Motor neuron (in vitro differentiated cells): ENCODE measurements at regions not wholly inside any gene's neighbourhood (a gene's known extent, or its start where the extent isn't known, plus 50 kb on each side); places are given as distances from the start of the nearest gene placed in this dataset.

Source experiments
- ATAC-seq, 8 experiments: fragments of 200-7000 bp; cut with Tn5 transposase; replicated peaks in 6 of 8; 2 replicates each; pipeline ENCODE4 v1.8.0; 2021; ENCODE audit warnings: mild to moderate bottlenecking in 8 of 8, moderate library complexity in 8 of 8
- H3K27ac ChIP-seq, 2 donors: fragments of 250-450 bp; sonication (Bioruptor Pico); 2 replicates each; pipeline ENCODE4 v1.9.0; 2021; ENCODE audit warnings: antibody characterized with exemption in 2 of 2, mild to moderate bottlenecking in 2 of 2, moderate library complexity in 1 of 2
- H3K4me1 ChIP-seq, 2 donors: fragments of 250-450 bp; sonication (Bioruptor Pico); replicated peaks in 1 of 2; 2 replicates each; pipeline ENCODE4 v1.6.1; 2021; ENCODE audit warnings: antibody characterized with exemption in 2 of 2, mild to moderate bottlenecking in 2 of 2, moderate library complexity in 1 of 2
- H3K4me3 ChIP-seq, 5 donors: fragments of 250-450 bp; sonication (Bioruptor Pico); 2 replicates each; pipeline ENCODE4 v1.9.0; 2021; ENCODE audit warnings: antibody characterized with exemption in 5 of 5, mild to moderate bottlenecking in 5 of 5, moderate library complexity in 4 of 5
- WGBS, 10 experiments: fragments of 450-650 bp; shearing (Covaris generic); methylation state at CpG; one replicate each; pipeline ENCODE4 v1.0.0; 2022; 5-methylcytosine and 5-hydroxymethylcytosine counted together
- in situ Hi-C, 9 experiments: fragments of 400-800 bp; cut with MboI; loops; one replicate each; pipeline ENCODE4 v1.15.0; 2021; ENCODE audit warnings: low sequenced_read_pairs in 9 of 9, low pct_unique_long_range_greater_than_20kb in 2 of 9; ENCODE audit not compliant: unreplicated experiment in 9 of 9

GRCh38 chr12:130216031-130216430 lies 53.8 kb downstream of the FZD10 start:
- WGBS, 10 experiments: 10 to 98% (median 57%) methylated on average over 1 to 6 of the region's 9 CpGs; no CpG with 5 or more reads in 1 of the 10 experiments
- Histone ChIP-seq H3K4me1 (no peaks in the 10 kb centered on the region), H3K27ac (no peak overlapping the region), H3K4me3 (no peak overlapping the region)
- ATAC-seq: no peak
- in situ Hi-C loops: no loop called here

GRCh38 chr12:130218682-130219081 lies 56.4 kb downstream of the FZD10 start:
- no peak overlapping the region for H3K27ac ChIP-seq
- no peak for ATAC-seq
- H3K4me1 ChIP-seq: no peaks in the 10 kb centered on the region
- 56 to 95% (median 78%) methylated on average over 3 to 12 of the region's 12 CpGs; no CpG with 5 or more reads in 1 of the 10 experiments for WGBS, 10 experiments
- in situ Hi-C loops: no loop called here
- no peak overlapping the region for H3K4me3 ChIP-seq

DNA sequence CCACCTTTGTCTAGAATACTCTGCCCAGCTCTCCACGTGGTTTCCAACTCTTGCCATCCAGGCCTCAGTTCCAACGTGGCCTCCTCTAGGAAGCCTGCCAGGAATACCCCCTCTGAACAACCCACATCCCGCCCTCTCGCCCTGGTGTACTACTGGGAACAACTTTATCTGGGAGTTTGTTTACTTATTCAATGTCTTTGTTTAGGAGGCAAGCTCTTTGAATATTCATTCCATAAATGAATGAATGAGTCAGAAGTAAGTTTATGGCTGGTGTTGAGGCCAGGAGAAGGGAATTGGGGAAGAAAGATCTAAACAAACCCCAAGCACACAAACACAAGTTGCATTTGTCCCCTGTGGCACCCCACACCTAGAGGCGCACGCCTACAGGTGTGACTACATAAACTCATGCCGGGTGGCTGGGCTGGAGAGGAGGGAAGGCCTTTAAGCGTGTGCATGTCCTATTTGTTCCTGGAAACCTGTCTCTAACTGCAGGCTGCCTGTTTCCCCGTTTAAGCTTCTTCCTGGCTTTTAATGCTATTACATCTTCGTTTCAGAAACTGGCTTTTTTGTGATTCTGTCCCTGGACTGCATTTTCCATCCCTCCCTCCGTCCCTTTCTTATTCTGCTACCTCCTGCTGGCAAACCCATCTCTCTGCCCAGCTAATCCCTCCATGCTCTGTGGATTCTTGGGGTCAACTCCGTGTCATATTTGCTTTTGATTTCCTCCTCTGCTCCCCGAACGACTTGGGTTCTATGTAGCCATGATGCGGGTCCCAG lies 57.9 kb downstream of the FZD10 start:
- Histone ChIP-seq H3K4me3 (no peak overlapping the region), H3K27ac (no peak overlapping the region), H3K4me1 (no peaks in the 10 kb centered on the region)
- in situ Hi-C loops: no loop called here
- 0 to 45% (median 28%) methylated on average over 1 to 10 of the region's 15 CpGs for whole genome bisulfite sequencing, 10 experiments
- ATAC-seq: peak in 3 of 8 experiments; percentile 46 to 95 (median 86)

DNA sequence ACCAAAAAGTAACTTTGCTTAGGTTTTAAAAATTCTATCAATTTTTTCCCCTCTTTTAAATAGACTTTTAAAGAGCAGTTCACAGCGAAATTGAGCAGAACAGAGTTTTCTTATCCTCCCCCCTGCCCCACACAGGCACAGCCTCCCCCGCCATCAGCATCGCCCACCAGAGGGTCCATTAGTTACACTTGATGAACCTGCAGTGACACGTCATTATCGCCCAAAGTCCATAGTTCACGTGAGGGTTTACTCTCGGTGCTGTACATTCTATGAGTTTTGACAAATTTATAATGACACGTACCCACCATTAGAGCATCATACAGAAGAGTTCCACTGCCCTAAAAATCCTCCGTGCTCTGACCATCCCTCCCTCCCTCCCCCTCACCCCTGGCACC lies 58.4 kb downstream of the FZD10 start:
- no peaks in the 10 kb centered on the region for H3K4me1 ChIP-seq
- no peak for ATAC-seq
- 0 to 44% methylated on average over 1 to 2 of the region's 9 CpGs; no CpG with 5 or more reads in 8 of the 10 experiments for WGBS, 10 experiments
- no peak overlapping the region for H3K4me3 ChIP-seq
- in situ Hi-C loops: no loop called here
- no peak overlapping the region for H3K27ac ChIP-seq

DNA sequence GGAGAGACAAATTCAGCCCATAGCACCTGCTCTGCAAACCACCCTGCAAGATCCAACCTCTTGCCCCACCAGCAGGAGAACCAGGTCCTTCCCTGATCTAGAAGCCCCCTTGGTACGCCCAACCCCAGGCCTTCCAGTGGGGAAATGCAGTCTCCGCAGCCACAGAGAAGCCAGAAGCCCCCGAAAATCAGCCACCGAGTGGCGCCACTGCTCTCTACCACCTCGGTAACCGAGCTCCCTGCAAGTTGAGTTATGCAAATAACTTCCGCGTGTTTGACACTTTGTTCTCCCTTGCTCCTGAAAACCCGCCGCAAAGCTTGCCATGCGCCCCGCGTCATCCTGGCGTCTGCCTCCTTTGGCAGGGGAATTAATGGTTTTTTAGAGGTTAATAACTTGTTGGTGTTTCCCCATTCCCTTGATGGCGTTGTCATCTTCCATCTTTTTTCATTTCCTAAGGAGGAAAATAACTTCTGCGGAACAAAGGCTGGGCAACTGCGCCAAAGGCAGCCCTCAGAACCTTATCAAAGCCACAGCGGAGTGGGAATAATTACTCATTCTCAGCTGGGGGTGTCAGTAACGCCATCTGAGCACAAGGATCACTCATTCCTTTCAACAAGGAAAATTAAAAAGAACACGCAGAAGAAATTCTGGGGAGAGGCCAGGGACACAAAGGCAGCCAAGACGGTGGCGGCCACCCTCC lies 60.4 kb downstream of the FZD10 start:
- no peak for ATAC-seq
- no peak overlapping the region for H3K27ac ChIP-seq
- in situ Hi-C loops: no loop called here
- WGBS, 10 experiments: 6 to 73% (median 43%) methylated on average over 2 to 17 of the region's 23 CpGs; no CpG with 5 or more reads in 3 of the 10 experiments
- no peaks in the 10 kb centered on the region for H3K4me1 ChIP-seq
- no peak overlapping the region for H3K4me3 ChIP-seq

DNA sequence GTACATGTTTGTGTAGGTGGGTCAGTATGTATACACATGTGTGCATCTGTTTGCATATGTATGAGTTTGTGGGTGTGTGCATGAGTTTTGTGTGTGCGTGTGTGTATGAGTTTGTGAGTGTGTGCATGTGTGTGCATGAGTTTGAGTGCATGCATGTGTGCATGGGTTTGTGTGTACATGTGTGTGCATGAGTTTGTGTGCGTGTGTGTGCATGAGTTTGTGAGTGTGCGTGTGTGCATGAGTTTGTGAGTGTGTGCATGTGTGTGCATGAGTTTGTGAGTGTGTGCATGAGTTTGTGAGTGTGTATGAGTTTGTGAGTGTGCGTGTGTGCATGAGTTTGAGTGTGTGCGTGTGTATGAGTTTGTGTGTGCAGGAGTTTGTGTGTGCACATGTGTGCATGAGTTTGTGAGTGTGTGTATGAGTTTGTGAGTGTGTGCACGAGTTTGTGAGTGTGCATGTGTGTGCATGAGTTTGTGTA lies 61.5 kb downstream of the FZD10 start:
- Histone ChIP-seq H3K27ac (no peak overlapping the region), H3K4me1 (no peaks in the 10 kb centered on the region), H3K4me3 (no peak overlapping the region)
- WGBS, 10 experiments: 0 to 92% (median 22%) methylated on average over 1 to 6 of the region's 6 CpGs; no CpG with 5 or more reads in 2 of the 10 experiments
- in situ Hi-C loops: no loop called here
- ATAC-seq: no peak

GRCh38 chr12:130224613-130225012 lies 62.3 kb downstream of the FZD10 start:
- ATAC-seq: no peak
- no peak overlapping the region for H3K4me3 ChIP-seq
- 0 to 90% (median 63%) methylated on average over 1 to 12 of the region's 14 CpGs; no CpG with 5 or more reads in 2 of the 10 experiments for WGBS, 10 experiments
- no peaks in the 10 kb centered on the region for H3K4me1 ChIP-seq
- H3K27ac ChIP-seq: no peak overlapping the region
- in situ Hi-C loops: no loop called here

- in situ Hi-C loops: no loop called here
- H3K27ac ChIP-seq: no peak overlapping the region
- H3K4me1 ChIP-seq: no peaks in the 10 kb centered on the region
- H3K4me3 ChIP-seq: no peak overlapping the region
- no peak for ATAC-seq
- WGBS, 10 experiments: 0 to 30% (median 15%) methylated on average over 1 to 3 of the region's 6 CpGs; no CpG with 5 or more reads in 6 of the 10 experiments
Observed at GRCh38 chr12:130225347-130225746, 63.1 kb downstream of the FZD10 start.

- in situ Hi-C loops: no loop called here
- no peak overlapping the region for H3K4me3 ChIP-seq
- H3K4me1 ChIP-seq: no peaks in the 10 kb centered on the region
- no peak overlapping the region for H3K27ac ChIP-seq
- no peak for ATAC-seq
- 0 to 67% (median 40%) methylated on average over 1 to 8 of the region's 11 CpGs for WGBS, 10 experiments
Observed at GRCh38 chr12:130226126-130226525, 63.9 kb downstream of the FZD10 start.

DNA sequence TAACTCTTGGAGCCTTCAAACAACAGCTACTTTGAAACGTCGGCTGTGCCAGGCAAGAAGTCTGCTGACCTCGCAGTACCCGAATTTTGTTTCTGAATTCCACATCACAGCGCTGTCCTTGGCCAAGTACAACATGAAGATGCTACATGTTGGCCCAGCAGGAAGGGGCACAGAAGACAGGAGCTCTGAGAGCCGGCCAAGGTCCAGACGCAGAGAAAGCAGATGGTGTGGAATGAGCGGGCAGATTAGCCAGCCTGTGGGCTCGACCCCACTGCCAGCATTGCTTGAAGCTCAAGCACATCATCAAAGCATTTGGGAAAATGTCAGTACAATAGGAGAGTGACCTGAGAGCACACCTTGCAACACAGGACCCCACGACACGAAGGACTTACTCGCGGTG lies 64.5 kb downstream of the FZD10 start:
- Histone ChIP-seq H3K27ac (no peak overlapping the region), H3K4me3 (no peak overlapping the region), H3K4me1 (no peaks in the 10 kb centered on the region)
- no peak for ATAC-seq
- whole genome bisulfite sequencing, 10 experiments: 0 to 96% (median 51%) methylated on average over 1 to 12 of the region's 13 CpGs; no CpG with 5 or more reads in 1 of the 10 experiments
- in situ Hi-C loops: no loop called here

- no peaks in the 10 kb centered on the region for H3K4me1 ChIP-seq
- H3K4me3 ChIP-seq: no peak overlapping the region
- H3K27ac ChIP-seq: no peak overlapping the region
- in situ Hi-C loops: no loop called here
- WGBS, 10 experiments: 0 to 93% (median 17%) methylated on average over 1 to 4 of the region's 4 CpGs; no CpG with 5 or more reads in 5 of the 10 experiments
- no peak for ATAC-seq
Observed at GRCh38 chr12:130227641-130228040, 65.4 kb downstream of the FZD10 start.

- no peaks in the 10 kb centered on the region for H3K4me1 ChIP-seq
- H3K27ac ChIP-seq: no peak overlapping the region
- no peak overlapping the region for H3K4me3 ChIP-seq
- 15 to 100% (median 53%) methylated on average over 1 to 7 of the region's 9 CpGs; no CpG with 5 or more reads in 2 of the 10 experiments for WGBS, 10 experiments
- in situ Hi-C loops: no loop called here
- no peak for ATAC-seq
Observed at GRCh38 chr12:130236446-130236845, 74.2 kb downstream of the FZD10 start.

DNA sequence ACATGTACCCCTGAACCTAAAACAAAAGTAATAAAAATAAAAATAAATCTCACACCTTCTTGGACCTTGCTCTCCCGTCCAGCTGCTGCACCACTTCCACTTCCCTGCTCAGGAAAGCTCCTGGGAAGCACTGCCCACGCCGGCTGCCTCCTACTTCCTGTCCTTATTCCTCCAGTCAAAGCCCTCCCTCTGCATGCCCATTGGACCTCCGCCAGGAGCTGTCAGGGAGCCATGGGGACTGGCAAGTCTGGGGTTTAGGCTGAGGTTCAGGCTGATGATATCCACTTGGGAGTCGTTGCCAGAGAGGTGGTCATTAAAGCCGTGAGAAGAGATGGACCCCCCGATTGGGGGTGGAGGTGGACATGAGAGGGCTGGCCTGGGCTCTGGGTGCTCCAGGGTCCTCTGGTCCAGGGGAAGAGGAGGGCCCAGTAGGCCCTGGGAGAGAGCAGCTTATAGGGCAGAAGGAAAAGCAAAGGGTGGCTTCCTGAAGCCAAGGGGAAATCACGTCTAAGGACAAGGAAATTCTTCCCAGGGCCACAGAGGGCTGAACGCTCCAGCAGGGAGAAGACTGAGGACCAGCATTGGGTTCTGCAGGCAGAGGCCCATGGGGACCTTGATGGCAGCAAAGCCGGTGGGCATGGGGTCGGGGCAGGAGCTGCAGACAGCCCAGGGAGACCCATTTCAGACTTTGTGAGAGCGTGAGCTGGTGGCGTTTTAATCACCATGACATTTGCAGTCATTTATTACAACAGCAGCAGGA lies 78.7 kb downstream of the FZD10 start:
- in situ Hi-C loops: no loop called here

More for the DNA sequence above, 78.7 kb downstream of the FZD10 start:
- Histone ChIP-seq H3K4me3 (no peak overlapping the region), H3K27ac (no peak overlapping the region), H3K4me1 (no peaks in the 10 kb centered on the region)
- WGBS, 10 experiments: 0 to 80% (median 53%) methylated on average over 1 to 7 of the region's 13 CpGs; no CpG with 5 or more reads in 1 of the 10 experiments
- ATAC-seq: no peak
